Progenitor cell of endocrine pancreas (in vitro differentiated cells): ENCODE measurements at regions not wholly inside any gene's neighbourhood (a gene's known extent, or its start where the extent isn't known, plus 50 kb on each side); places are given as distances from the start of the nearest gene placed in this dataset.

Experiments
- DNase-seq: peaks from one replicate; pipeline ENCODE4 v3.0.0; 2021; ENCODE audit warnings: low spot score; ENCODE audit not compliant: unreplicated experiment
- H3K27ac Mint-ChIP-seq: 2 replicates; pipeline ENCODE4 v1.8.0; 2021; ENCODE audit warnings: mild to moderate bottlenecking, moderate library complexity, mixed read lengths
- H3K27me3 Mint-ChIP-seq: 2 replicates; pipeline ENCODE4 v1.8.0; 2021; ENCODE audit warnings: mixed read lengths
- H3K36me3 Mint-ChIP-seq: 2 replicates; pipeline ENCODE4 v1.8.0; 2022; ENCODE audit warnings: mixed read lengths; ENCODE audit not compliant: insufficient read depth
- H3K4me1 Mint-ChIP-seq: 2 replicates; pipeline ENCODE4 v1.8.0; 2021; ENCODE audit warnings: low read depth, mixed read lengths
- H3K4me3 Mint-ChIP-seq: 2 replicates; pipeline ENCODE4 v1.8.0; 2021; ENCODE audit warnings: low read depth, mild to moderate bottlenecking, moderate library complexity, mixed read lengths
- H3K9me3 Mint-ChIP-seq: 2 replicates; pipeline ENCODE4 v1.8.0; 2021; ENCODE audit warnings: low read depth, mixed read lengths
- CTCF ChIP-seq: fragments of 200-600 bp; sonication (generic); IDR thresholded peaks from one replicate; pipeline ENCODE4 v1.5.0; 2021; ENCODE audit warnings: antibody characterized with exemption, mild to moderate bottlenecking; ENCODE audit not compliant: unreplicated experiment

- H3K4me1 Mint-ChIP-seq = peaks cover 14% of the 10 kb centered on the region
- H3K27ac Mint-ChIP-seq = no peak overlapping the region
- no peaks in the 10 kb centered on the region for H3K36me3 Mint-ChIP-seq
- peak; percentile 73 for TF ChIP-seq CTCF
- H3K27me3 Mint-ChIP-seq = peaks cover 6% of the 10 kb centered on the region
- no peak for DNase-seq
- H3K9me3 Mint-ChIP-seq = peaks cover under 1% of the 10 kb centered on the region
- H3K4me3 Mint-ChIP-seq = no peak overlapping the region
Measured at GRCh38 chr5:36414869-36415282, 113.2 kb upstream of the RANBP3L start.

- H3K36me3 Mint-ChIP-seq = no peaks in the 10 kb centered on the region
- H3K9me3 Mint-ChIP-seq = no peaks in the 10 kb centered on the region
- no peak overlapping the region for H3K27ac Mint-ChIP-seq
- no peak for DNase-seq
- no peak for TF ChIP-seq CTCF
- H3K27me3 Mint-ChIP-seq = peaks cover 6% of the 10 kb centered on the region
- H3K4me1 Mint-ChIP-seq = peaks cover 14% of the 10 kb centered on the region
- no peak overlapping the region for H3K4me3 Mint-ChIP-seq
Measured at GRCh38 chr5:36416605-36417004, 114.9 kb upstream of the RANBP3L start.

- no peak for DNase-seq
- Mint-ChIP-seq H3K9me3 (no peaks in the 10 kb centered on the region), H3K36me3 (no peaks in the 10 kb centered on the region), H3K4me3 (no peak overlapping the region), H3K4me1 (peaks cover 14% of the 10 kb centered on the region), H3K27ac (no peak overlapping the region), H3K27me3 (peaks cover 6% of the 10 kb centered on the region)
- no peak for TF ChIP-seq CTCF
Measured at GRCh38 chr5:36417221-36417620, 115.5 kb upstream of the RANBP3L start.

- no peak overlapping the region for H3K4me3 Mint-ChIP-seq
- no peak overlapping the region for H3K27ac Mint-ChIP-seq
- DNase-seq = no peak
Measured at GRCh38 chr5:36417668-36418067, 116.0 kb upstream of the RANBP3L start.

GRCh38 chr5:36418152-36418979, 116.7 kb upstream of the RANBP3L start:
- H3K36me3 Mint-ChIP-seq = no peaks in the 10 kb centered on the region
- H3K27me3 Mint-ChIP-seq = no peaks in the 10 kb centered on the region
- no peak for TF ChIP-seq CTCF
- no peak overlapping the region for H3K4me3 Mint-ChIP-seq
- no peak overlapping the region for H3K27ac Mint-ChIP-seq
- no peaks in the 10 kb centered on the region for H3K9me3 Mint-ChIP-seq
- H3K4me1 Mint-ChIP-seq = peaks cover 20% of the 10 kb centered on the region
- no peak for DNase-seq

More at GRCh38 chr5:36417668-36418067, 116.0 kb upstream of the RANBP3L start:
- TF ChIP-seq CTCF = no peak
- Mint-ChIP-seq H3K36me3 (no peaks in the 10 kb centered on the region), H3K4me1 (peaks cover 14% of the 10 kb centered on the region), H3K27me3 (peaks cover 5% of the 10 kb centered on the region), H3K9me3 (no peaks in the 10 kb centered on the region)
